HG03378 (cell line): ENCODE measurements at regions not wholly inside any gene's neighbourhood (a gene's known extent, or its start where the extent isn't known, plus 50 kb on each side); places are given as distances from the start of the nearest gene placed in this dataset.
"Not testable (repeated sequence)": the region's sequence is repeated elsewhere in the genome, so short reads cannot be mapped to it uniquely, and the experiment has no call there.

ENCODE experiments used
- ATAC-seq: cut with Tn5 transposase; IDR thresholded peaks from one replicate; pipeline ENCODE4 v1.9.1; 2021; ENCODE audit warnings: mild to moderate bottlenecking, moderate library complexity; ENCODE audit not compliant: unreplicated experiment

GRCh38 chr1:71345491-71345890, 264.7 kb upstream of the ZRANB2 start:
- ATAC-seq, result no peak

GRCh38 chr1:71343686-71344416, 263.0 kb upstream of the ZRANB2 start:
- no peak for ATAC-seq

GRCh38 chr1:71339238-71339637, 258.4 kb upstream of the ZRANB2 start:
- no peak for ATAC-seq

GRCh38 chr1:71330991-71331390, 250.2 kb upstream of the ZRANB2 start:
- ATAC-seq, result no peak

- ATAC-seq, result no peak
These were observed 243.9 kb upstream of the ZRANB2 start for GRCh38 chr1:71324671-71325267.

- ATAC-seq, result no peak
These were observed 231.7 kb upstream of the ZRANB2 start for GRCh38 chr1:71312545-71312944.

GRCh38 chr1:71311376-71311775, 230.5 kb upstream of the ZRANB2 start:
- ATAC-seq, result no peak

- peak; percentile 65 for ATAC-seq
These were observed 226.6 kb upstream of the ZRANB2 start for GRCh38 chr1:71307451-71307850.

- ATAC-seq, result no peak
These were observed 223.3 kb upstream of the ZRANB2 start for GRCh38 chr1:71304125-71304524.

- ATAC-seq, result no peak
These were observed 222.8 kb upstream of the ZRANB2 start for GRCh38 chr1:71303617-71304041.

GRCh38 chr1:71298633-71299032, 217.8 kb upstream of the ZRANB2 start:
- no peak for ATAC-seq

GRCh38 chr1:71296551-71297134, 215.8 kb upstream of the ZRANB2 start:
- ATAC-seq, result no peak

- no peak for ATAC-seq
These were observed 214.5 kb upstream of the ZRANB2 start for GRCh38 chr1:71295350-71295749.

GRCh38 chr1:71294178-71294577, 213.3 kb upstream of the ZRANB2 start:
- no peak for ATAC-seq

- no peak for ATAC-seq
These were observed 211.4 kb upstream of the ZRANB2 start for GRCh38 chr1:71292203-71292602.

- ATAC-seq, result not testable (repeated sequence)
These were observed 209.8 kb upstream of the ZRANB2 start for GRCh38 chr1:71290506-71291237.

- no peak for ATAC-seq
These were observed 204.7 kb upstream of the ZRANB2 start for GRCh38 chr1:71285529-71285928.

- ATAC-seq, result no peak
These were observed 195.6 kb upstream of the ZRANB2 start for GRCh38 chr1:71276466-71276865.

GRCh38 chr1:71273334-71273733, 192.5 kb upstream of the ZRANB2 start:
- no peak for ATAC-seq

- no peak for ATAC-seq
These were observed 189.6 kb upstream of the ZRANB2 start for GRCh38 chr1:71270394-71270915.

GRCh38 chr1:71269818-71270217, 189.0 kb upstream of the ZRANB2 start:
- ATAC-seq, result no peak
